GM21529 (cell line): ENCODE measurements at regions not wholly inside any gene's neighbourhood (a gene's known extent, or its start where the extent isn't known, plus 50 kb on each side); places are given as distances from the start of the nearest gene placed in this dataset.

Source experiments
- ATAC-seq: cut with Tn5 transposase; IDR thresholded peaks from one replicate; pipeline ENCODE4 v1.9.1; 2021; ENCODE audit not compliant: unreplicated experiment

DNA sequence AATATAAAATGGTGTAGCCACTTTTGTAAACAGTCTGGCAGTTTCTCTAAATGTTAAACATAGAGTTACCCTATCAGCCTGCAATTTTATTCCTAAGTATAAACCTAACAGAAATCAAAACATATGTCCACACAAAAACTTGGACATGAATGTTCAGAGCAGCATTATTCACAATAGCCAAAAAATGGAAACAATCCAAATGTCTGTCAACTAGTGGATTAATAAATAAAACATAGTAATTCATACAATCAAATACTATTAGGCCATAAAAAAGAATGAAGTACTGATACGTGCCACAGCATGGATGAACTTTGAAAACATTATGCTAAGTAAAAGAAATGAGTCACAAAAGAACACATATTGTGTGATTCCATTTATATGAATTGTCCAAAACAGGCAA, 196.5 kb downstream of the NUAK1 start:
- no peak for ATAC-seq

DNA sequence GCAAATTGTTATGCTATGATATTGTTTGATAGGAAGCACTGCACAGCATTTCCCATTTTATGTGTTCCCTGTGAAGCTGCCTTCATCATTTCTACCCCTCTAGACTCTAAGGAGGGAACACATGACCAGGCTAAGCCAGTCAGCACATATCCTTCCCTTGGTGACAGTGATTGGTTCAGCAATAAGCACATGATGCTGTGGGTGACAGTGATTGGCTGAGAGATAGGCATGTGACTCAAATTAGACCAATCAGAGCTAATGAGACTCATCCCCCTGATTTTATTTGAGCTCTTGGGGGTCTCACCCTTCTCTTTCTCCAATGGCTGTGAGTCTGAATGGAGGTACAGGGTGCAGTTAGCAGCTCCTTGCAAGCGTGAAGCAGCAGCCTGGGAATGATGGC, 195.2 kb downstream of the NUAK1 start:
- ATAC-seq, result no peak

DNA sequence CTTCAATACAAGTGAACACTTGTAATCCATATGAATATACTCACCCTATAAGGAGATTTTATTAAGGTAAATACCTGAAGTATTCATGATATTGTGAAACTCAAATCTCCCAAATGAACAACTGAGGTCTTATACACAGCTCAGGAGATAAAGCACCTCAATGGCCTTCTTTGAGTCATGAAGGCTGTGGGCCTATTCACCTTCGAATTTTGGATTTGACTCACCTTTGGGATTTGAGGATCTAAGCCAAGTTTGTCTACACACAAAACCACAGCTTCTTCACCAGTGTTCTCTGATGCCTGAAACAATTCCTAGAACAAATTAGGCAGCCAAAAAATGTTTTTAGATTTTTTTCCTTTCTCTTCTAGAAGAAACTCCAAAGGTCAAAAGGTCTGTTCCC, 194.1 kb downstream of the NUAK1 start:
- ATAC-seq, result no peak

DNA sequence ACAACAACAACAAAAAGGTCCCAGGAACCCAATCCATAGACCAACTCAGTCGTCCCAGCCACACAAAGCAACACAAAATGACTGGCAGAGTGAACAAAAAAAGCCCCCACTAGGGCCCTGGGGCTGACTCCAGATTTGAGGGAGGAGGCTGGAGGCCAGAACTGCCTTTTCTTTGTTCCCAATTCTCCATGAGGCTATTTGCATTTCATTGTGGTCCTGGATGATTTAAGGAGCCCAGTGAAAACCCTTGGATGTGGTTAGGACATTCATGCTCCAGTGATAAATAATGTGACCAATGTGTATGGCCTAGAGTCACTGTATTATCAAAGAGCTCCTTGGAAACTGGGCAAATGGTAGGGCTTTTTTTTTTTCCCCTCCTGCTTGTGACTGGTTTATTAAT, 192.9 kb downstream of the NUAK1 start:
- ATAC-seq, result no peak

DNA sequence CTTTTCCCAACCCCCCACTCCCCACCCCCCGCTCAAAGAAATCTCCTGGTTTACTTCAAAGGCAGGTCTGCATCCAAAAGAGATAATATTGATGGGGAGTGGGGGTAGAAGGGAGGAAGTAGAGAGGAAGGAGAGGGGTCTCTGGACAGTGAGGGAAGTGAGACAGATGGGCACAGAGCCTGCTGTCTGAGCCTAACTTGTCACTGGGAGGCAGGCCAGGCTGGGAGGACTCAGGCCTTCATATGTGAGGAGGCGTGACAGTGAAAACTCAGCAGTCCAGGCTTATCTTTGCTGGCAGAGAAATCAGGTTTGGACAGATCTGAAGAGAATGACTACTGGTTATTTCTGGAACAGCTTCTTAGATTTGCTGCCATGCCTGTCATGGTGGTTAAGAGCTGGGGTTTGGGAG, 192.3 kb downstream of the NUAK1 start:
- ATAC-seq, result no peak

DNA sequence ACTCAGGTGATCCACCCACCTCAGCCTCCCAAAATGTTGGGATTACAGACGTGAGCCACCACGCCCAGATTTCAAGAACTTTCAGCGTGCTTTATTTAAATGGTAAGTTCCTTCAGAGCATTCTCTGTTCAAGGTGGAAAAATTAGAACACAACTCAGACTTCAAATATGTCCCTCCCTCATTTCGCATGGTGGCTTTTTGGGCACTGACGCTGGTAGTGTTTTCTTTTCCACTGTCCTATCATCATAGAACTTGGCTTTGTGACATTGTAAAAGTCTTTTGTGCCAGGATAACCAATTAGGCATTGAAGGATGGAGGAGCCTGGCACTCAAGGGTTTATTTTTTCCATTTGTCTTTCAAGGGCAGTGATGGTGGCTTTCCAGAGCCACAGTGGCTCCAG, 190.8 kb downstream of the NUAK1 start:
- no peak for ATAC-seq

DNA sequence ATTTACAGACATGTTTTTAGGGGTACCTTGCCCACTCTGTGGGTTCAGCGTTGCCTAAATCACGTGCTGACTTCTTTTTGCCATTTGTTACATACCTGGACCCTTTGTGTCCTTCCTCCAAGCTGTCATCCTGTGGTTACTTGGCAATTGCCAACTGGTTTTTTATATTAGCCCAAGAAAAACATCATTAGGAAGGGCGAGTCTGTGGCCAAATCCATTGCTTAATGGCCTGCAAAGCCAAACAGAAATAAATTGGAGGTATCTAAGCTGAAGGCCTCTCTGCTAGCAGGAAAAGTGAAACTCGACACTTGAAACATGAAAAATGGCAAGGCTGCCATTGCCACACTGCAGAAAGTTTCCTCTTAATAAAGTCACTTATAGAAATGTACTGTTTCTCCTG, 190.4 kb downstream of the NUAK1 start:
- no peak for ATAC-seq

DNA sequence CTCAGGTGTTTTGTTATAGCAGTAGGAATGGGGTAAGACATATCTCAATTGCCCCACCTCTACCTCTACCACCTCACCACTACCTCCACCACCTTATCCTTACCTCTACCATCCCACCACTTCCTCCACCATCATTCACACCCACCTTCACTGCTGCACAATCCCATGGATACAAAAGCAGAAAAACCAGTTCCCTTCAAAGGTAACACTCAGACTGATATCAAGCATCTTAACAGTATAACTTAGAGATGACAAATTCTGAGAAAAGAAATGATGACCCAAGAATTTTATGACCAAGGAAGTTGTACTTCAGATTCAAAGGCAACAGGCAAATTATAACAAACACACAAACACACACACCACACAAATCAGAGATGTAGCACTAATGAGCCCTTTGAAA, 189.4 kb downstream of the NUAK1 start:
- ATAC-seq, result no peak

DNA sequence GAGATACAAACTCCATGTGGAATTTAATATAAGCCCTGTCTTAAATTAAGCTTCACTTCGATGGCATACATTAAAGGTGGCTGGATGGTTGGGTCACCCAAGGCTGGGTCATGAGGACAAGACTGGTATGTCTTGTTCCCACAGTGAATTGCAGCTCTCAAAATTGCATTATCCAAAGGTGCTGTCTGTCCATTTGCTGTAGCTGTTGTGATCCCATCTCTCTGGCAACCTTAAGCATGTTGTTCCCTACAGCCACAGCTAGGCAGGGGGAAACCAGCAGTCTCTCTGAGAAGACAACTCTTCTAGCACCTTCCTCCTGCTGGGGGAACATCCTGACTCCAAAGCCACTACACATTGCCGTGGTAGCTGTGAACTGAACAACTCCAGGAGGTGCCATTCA, 187.0 kb downstream of the NUAK1 start:
- ATAC-seq, result no peak

DNA sequence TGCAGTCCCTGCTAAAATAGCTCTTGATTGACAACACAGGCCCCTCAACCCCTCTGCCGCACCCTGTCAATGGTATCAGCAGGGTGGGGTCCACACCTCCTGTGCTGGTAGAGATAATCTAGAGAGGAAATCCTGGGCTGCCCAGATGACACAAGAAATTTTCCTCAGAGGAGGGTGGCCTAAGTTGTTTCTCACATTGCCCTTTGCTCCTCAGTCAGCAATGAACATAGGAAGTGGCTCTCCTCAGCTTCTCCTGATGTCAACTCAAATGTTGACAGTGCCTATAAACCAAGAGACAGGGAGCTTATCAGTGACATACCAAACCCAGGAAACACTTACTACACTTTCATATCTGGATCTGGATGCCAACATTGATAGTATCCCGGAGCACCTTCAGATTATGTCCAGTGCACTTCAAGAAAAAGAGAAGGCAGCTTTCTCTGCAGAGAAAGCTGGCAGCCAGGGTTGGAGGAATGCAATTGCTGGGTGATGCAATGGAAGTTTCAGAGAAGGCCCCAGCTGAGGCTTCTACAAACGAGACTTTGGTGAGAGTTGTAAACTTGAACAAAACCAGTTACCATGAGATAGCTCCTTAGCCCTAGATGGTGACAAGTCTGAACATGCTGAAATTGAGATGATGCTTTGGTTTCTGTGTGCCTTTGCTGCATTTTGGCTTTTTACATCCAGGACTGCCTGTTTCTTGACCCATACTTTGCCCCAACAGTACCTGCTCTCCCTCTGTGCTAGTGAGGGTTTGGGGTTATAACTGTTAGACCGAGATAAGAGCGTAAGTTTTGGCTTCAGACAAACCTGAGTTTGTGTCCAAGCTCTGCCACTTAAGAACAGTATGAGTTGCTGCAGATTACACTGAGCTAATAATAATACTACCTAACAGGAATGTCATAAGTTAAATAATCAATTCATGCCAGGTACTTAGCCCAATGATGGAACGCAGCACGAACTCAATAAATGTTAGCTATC, 183.5 kb downstream of the NUAK1 start:
- ATAC-seq, result no peak

DNA sequence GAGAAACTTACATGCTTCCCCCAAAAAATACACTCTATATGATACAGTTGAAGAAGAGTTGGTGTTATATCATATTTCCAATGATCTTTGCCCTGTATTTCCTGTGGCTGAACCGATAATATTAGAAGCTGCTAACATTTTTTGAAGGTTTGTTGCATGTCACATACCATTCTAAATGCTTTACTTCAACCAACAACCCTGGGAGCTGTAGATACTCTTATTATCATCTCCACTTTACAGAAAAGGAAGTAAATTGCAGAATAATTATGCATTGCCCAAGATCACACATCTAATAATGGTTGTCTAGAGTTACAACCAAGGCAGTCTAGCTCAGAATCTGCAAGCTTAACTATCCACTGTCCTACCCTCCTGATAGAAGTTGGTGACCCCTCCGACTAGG, 182.8 kb downstream of the NUAK1 start:
- ATAC-seq, result no peak

DNA sequence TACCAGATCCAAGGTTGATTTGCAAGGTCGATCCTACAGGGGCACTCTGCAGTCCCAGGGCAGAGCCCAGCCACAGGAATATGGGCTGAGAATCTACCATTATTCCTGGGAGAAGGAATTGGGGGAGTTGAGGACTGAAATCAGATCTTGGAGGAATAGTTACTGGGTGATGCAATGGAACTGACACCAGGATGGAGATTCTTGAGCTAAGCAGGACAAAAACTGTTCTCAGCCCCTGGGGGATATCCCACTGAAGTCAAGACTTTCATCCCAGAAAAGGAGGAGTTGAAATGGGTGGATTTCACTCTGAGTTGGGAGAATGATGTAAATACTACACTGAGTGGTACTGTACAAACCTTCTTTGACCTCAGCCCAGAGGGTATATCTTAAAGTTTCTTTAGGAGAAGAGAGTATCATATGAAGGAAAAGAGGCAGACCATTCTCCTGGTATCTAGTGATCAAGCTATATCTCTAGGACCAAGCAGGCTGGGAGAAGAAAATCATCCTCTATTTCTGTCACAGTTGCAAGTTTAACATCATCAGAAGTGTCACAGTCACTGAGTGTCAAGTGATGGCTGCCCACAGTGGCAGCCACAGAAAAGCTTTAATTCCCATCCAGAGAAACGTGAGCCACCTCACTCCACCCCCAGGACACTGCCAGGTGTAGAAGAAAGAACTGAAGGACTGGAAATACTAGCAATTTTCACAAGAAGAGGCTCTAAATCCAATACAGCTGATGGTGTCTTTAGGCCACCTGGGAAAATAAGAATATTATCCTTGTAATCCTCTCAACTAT, 181.9 kb downstream of the NUAK1 start:
- ATAC-seq, result no peak

DNA sequence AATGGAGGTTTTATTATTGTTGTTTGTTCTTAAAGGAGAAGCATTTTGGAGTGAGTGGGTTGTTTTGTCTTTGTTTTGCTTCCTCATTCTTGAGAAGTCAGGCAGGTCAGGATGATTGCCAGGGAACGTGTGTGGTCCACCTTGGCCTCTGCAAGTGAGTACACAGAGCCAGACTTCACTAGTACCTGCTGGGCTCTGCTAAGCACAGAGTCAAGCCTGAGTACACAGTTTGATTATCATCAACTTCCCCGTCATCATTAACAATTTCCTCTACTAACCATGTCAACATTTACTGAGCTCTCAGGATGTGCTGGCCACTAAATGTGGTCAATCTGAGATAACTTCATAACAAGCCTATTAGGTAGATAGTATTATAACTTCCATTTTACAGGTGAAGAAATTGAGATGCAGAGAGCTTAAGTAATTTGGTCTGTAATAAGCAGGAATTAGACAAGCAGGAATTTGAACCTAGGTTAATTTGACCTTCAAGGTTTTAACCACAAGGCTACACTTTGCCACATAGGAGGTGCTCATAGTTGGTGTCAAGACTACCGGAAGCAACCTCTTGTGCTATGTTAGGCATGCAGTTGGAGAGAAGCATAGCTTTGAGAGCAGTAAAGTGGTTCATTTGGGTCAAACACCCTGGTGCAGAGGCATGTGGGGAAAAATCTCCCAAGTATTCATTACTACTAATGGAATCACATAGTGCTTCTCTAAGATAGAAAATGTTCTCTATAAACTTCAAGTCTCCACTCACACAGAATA, 178.3 kb downstream of the NUAK1 start:
- no peak for ATAC-seq

DNA sequence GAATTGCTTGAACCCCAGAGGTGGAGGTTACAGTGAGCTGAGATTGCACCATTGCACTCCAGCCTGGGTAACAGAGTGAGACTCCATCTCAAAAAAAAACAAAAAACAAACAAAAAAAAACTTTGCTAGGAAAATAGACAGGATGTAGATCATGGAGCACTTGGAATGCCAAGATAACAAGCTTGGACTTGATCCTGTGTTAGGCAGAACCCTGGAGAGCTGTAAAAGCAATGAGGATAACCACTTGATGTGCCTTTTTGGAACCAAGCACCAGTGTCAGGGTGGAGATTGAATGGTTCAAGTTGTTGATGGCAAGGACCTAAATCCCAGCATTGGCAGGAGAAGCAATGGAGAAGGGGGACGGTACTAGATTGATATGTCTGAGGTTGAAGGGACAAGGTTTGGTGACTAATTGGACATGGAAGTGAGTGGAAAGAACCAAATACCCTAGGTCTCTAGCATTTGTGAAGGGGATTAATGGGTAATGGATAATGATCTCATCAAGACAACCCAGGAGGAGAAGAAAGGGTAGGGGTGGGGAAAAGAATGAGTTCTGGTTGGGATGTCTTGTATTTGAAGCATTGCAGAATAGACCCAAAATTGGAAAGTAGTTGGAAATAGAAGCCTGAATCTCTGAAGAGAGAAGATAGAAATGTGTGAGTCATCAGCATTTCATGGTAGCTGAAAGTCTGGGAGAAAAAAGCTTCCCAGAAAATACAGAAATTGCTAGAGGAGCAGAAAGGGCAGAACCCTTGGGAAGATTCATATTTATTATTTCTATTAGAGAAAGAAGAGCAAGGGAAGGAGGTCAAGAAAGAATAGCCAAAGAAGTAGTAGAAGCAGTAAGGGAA, 176.7 kb downstream of the NUAK1 start:
- ATAC-seq, result no peak

DNA sequence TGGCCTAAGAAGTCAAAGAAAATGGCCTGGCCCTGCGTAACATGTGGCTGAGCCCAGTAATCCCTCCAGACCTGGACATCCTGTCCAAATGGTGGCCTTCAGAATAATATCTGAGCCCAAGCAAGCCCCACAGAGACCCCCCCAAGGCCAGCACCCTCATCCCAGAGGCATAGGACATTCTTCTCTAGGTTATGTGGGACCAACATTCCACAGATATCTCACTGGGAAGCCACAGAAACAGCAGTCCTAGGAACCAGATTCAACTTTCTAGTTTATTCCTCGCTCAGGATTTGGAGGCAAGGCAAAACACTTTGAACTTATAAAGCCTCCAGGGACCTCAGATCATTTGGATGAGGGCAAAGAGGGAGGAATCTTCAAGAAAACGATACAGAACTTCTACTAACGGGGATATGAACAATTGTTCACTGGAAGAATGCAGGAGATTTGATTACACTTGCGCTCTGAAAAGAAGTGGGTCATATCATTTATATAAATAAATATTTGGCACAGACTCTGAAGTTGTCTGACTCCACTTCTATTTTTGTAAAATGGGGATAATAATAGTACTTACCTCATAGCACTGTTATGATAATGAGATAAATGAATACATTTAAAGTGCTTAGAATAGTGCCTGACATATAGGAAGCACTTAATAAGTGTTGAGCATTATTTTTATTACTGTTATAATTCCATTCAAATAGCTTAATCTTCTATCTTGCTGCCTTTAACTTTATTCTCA, 171.5 kb downstream of the NUAK1 start:
- no peak for ATAC-seq

DNA sequence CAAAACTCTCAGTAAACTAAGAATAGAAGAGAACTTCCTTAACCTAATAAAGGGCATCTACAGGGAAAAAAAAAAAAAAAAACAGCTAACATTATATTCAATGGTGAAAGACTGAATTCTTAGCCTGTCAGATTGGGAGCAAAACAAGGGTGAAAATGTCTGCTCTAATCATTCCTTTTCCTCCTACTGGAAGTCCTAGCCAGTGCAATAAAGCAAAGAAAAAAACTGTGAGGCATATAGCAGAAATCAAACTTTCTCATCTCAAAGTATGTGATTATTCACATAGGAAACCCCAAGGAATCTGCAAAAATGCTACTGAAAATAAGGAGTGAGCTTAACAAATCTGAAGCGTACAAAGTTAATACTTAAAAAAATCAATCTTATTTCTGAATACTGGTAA, 170.7 kb downstream of the NUAK1 start:
- ATAC-seq, result no peak

DNA sequence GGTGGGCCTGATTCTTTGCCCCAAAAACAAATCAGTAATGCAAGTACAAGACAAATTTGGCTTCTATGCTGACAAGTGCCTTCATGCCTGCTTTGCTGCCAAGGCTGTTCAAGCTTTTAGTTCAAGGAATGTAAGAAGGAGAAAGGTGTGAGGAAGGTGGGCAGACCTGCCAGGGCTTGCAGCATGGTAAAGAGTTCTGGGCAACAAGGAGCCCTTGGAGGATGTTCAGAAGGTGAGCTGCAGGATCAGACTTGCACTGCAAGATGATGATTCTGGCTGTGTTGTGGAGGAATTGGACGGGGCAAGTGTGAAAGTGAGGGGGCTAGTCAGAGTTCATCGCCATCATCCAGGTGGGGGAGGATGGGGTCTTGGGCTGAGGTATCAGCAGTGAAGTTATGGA, 167.9 kb downstream of the NUAK1 start:
- no peak for ATAC-seq

DNA sequence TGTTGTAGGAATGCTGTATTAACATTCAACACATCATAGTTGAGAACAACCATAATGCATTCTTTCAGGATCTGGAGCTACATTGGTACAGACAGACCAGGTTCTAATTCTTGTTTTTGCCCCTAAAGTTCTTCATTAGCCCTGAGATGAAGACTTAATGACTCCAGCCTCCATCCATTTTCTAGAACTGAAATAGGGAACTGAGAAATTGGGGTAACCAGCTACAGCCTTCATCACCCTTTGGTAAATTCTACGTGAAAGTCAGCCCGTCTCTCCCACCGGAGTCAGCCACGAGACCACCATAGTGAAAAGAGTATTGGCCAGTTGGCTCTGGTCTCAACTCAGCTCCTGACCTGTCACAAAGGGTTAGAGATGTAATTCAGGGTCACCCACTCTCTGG, 164.0 kb downstream of the NUAK1 start:
- ATAC-seq, result no peak

DNA sequence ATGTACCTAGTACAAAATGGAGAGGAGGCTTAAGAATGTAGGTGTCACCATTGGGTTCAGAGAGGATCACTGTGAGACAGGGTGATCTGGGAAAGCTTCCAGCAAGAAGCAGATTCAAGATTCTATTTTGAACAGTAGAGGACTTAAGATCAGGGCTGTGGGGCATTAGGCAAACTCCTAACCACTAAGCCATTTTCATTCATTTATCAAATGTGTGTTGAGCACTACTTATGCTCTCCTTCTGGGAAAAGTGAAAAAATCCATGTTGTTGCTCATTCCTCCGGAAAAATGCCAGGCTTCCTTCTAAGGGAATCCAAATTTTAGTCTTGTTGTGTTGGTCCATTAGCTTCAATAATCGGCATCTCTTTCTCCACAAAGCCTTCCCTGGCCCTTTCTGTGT, 163.4 kb downstream of the NUAK1 start:
- no peak for ATAC-seq

DNA sequence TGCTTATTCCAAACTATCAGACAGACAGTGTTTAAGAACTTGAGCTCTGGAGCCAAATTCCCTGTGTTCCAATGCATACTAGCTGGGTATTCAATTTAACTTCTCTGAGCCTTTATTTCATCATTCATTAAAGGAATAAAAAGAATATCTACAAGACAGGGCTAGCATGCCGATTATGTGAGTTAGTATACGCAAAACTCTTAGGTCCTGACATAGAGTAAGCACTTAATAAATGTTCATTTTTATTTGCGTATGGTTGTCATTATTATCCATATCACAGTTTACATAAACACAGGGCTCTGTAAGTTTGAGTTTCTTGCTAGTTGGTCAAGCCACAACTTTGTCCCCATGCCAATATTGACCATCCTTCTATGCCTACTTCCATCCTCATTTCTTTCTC, 161.5 kb downstream of the NUAK1 start:
- ATAC-seq, result no peak
